HEK293 (cell line): ENCODE measurements at regions not wholly inside any gene's neighbourhood (a gene's known extent, or its start where the extent isn't known, plus 50 kb on each side); places are given as distances from the start of the nearest gene placed in this dataset.

Experiments used
- CTCF ChIA-PET: fragments of 350-600 bp; formaldehyde crosslinking; extraction: SDS; loops from one replicate; lab custom pipeline; 2021; ENCODE audit warnings: antibody characterized with exemption; lab: Yijun Ruan, JAX
- POLR2A ChIA-PET: fragments of 300-600 bp; formaldehyde crosslinking; extraction: SDS; loops from one replicate; lab custom pipeline; 2020; ENCODE audit warnings: antibody characterized with exemption, inconsistent platforms; lab: Yijun Ruan, JAX
- H3K27ac ChIP-seq: fragments of 200-500 bp; sonication (Bioruptor generic); 2 replicates; pipeline ENCODE4 v1.5.1; 2014; ENCODE audit warnings: low read depth, low read length, control low read depth, inconsistent platforms; ENCODE audit errors: extremely low read depth
- H3K36me3 ChIP-seq, 2 experiments: fragments of 200-500 bp in 1 of 2; sonication (Bioruptor generic) in 1 of 2; 1 replicate in 1 of 2; 2 replicates in 1 of 2; pipeline ENCODE4 v1.5.1; 2014 to 2017; ENCODE audit warnings: inconsistent platforms in 2 of 2, low read length in 2 of 2; ENCODE audit not compliant: control insufficient read depth in 2 of 2, insufficient read depth in 1 of 2
- H3K4me1 ChIP-seq: fragments of 200-500 bp; sonication (Bioruptor generic); 2 replicates; pipeline ENCODE4 v1.5.1; 2014; ENCODE audit warnings: mild to moderate bottlenecking, low read length, inconsistent platforms; ENCODE audit not compliant: control insufficient read depth, insufficient read depth
- H3K4me3 ChIP-seq: 2 replicates; pipeline ENCODE4 v1.5.1; 2011; ENCODE audit warnings: low read depth, mild to moderate bottlenecking, control low read depth, low read length, moderate library complexity
- H3K9me3 ChIP-seq: fragments of 200-500 bp; sonication (Bioruptor generic); 2 replicates; pipeline ENCODE4 v1.5.1; 2014; ENCODE audit warnings: low read depth, low read length, inconsistent platforms; ENCODE audit not compliant: control insufficient read depth, insufficient read depth
- EGR2 ChIP-seq: fragments of 450-650 bp; formaldehyde crosslinking; IDR thresholded peaks from 2 replicates; pipeline ENCODE4 v1.5.1; 2016; ENCODE audit warnings: low read depth, missing biosample characterization, missing genetic modification characterization
- HOXA7 ChIP-seq: sonication (generic); formaldehyde crosslinking; IDR thresholded peaks from 2 replicates; pipeline ENCODE4 v1.8.1; 2022; ENCODE audit warnings: missing genetic modification reagents, borderline replicate concordance
- OSR2 ChIP-seq: fragments of 450-650 bp; formaldehyde crosslinking; IDR thresholded peaks from 2 replicates; pipeline ENCODE4 v1.5.1; 2016; ENCODE audit warnings: missing biosample characterization, missing genetic modification characterization
- TRIM28 ChIP-seq: IDR thresholded peaks from 2 replicates; pipeline ENCODE4 v1.6.1; 2011; ENCODE audit warnings: low read length, control low read depth, borderline replicate concordance
- ZEB2 ChIP-seq: fragments of 450-650 bp; formaldehyde crosslinking; IDR thresholded peaks from 2 replicates; pipeline ENCODE4 v1.5.1; 2016; ENCODE audit warnings: missing biosample characterization, missing genetic modification characterization
- ZNF157 ChIP-seq: fragments of 450-650 bp; formaldehyde crosslinking; IDR thresholded peaks from 2 replicates; pipeline ENCODE4 v1.5.1; 2016; ENCODE audit warnings: missing biosample characterization, missing genetic modification characterization
- ZNF48 ChIP-seq: fragments of 450-650 bp; formaldehyde crosslinking; IDR thresholded peaks from 2 replicates; pipeline ENCODE4 v1.5.1; 2016; ENCODE audit warnings: missing biosample characterization, missing genetic modification characterization
- ZNF514 ChIP-seq: fragments of 450-650 bp; formaldehyde crosslinking; IDR thresholded peaks from 2 replicates; pipeline ENCODE4 v1.5.1; 2016; ENCODE audit warnings: missing biosample characterization, missing genetic modification characterization
- ZNF555 ChIP-seq: fragments of 450-650 bp; formaldehyde crosslinking; conservative IDR thresholded peaks from 2 replicates; pipeline ENCODE4 v1.5.1; 2017; ENCODE audit warnings: missing biosample characterization, mild to moderate bottlenecking, missing genetic modification characterization, inconsistent platforms
- ZNF561 ChIP-seq: fragments of 450-650 bp; IDR thresholded peaks from 2 replicates; pipeline ENCODE4 v1.5.1; 2018; ENCODE audit warnings: missing biosample characterization, missing genetic modification characterization, borderline replicate concordance
- ZNF768 ChIP-seq: fragments of 450-650 bp; formaldehyde crosslinking; IDR thresholded peaks from 2 replicates; pipeline ENCODE4 v1.5.1; 2018; ENCODE audit warnings: missing biosample characterization, mild to moderate bottlenecking, missing genetic modification characterization
- ZNF791 ChIP-seq: fragments of 450-650 bp; formaldehyde crosslinking; IDR thresholded peaks from 2 replicates; pipeline ENCODE4 v1.5.1; 2016; ENCODE audit warnings: missing biosample characterization, missing genetic modification characterization
- TF ChIP-seq, protein P1 (sequence below): fragments of 450-650 bp; formaldehyde crosslinking; IDR thresholded peaks from 2 replicates; pipeline ENCODE4 v1.5.1; 2016; ENCODE audit warnings: missing biosample characterization, missing genetic modification characterization
- TF ChIP-seq, protein P2 (sequence below): fragments of 450-650 bp; IDR thresholded peaks from 2 replicates; pipeline ENCODE4 v1.5.1; 2018; ENCODE audit warnings: missing biosample characterization, missing genetic modification characterization

DNA sequence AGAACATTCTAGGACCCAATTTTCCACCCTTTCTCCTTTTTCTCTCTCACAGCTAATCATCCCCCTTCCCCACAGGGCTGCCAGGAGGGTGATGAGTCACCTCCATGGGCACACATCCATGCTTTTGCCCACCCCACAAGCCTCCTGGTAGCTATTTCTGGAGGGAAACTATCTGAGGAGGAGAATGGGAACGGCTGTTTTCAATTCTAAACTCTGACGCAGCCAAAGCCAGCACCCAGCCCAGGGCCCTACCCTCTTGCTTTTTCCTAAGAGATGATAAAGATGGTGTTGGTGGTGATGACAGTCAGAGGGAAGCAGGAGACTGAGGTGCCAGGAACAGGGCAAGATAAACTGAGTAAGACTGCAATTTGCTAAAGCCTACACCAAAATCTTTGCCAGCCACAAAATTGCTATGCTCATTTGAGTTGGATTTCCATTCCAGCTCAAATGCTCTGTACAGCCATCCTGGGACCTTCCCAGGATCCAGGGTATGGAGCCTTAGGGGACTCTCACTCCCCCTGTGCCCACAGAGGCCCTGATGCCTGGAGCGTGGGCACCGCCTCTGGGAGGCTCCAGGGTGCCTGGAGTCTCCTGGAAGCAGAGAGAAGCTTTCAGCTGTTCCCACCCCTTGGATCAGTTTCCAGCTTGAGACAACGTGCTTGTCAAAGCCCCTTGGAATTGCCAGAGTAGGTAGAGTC lies 62.0 kb upstream of the FZD7 start (continued):
- TF ChIP-seq, protein P1, sequence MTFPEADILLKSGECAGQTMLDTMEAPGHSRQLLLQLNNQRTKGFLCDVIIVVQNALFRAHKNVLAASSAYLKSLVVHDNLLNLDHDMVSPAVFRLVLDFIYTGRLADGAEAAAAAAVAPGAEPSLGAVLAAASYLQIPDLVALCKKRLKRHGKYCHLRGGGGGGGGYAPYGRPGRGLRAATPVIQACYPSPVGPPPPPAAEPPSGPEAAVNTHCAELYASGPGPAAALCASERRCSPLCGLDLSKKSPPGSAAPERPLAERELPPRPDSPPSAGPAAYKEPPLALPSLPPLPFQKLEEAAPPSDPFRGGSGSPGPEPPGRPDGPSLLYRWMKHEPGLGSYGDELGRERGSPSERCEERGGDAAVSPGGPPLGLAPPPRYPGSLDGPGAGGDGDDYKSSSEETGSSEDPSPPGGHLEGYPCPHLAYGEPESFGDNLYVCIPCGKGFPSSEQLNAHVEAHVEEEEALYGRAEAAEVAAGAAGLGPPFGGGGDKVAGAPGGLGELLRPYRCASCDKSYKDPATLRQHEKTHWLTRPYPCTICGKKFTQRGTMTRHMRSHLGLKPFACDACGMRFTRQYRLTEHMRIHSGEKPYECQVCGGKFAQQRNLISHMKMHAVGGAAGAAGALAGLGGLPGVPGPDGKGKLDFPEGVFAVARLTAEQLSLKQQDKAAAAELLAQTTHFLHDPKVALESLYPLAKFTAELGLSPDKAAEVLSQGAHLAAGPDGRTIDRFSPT (tag by site-specific recombination): no peak
- no peak for TF ChIP-seq ZNF514 (tag by site-specific recombination)

DNA sequence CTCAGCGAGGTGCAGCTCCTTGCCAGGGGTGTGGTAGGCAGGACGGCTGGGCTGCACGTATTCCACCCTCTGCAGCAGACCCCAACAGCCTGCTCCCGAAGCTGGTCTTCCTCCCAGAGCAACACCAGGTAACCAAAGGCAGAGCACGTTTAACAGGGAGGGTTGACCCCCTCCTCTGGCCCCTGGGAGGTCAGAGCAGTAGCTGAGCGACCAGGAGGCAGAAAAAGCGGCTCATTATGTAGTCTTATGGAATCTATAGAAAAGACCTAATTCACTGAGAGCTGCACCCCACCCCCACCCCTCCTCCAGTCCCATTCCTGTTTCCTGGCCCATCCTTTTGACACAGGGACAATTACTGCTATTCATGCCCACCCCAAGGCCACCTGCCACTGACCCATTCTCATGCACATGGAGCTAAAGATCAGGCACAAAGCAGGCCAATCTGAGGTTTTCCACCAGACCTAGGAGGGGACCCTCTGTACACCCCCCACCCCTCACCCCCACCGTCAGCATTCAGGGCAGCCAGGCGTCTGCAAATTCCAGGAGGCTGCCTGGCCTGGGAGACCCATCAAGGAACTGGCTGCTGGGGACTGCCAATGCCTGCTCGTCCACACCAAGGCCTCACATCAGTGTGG lies 60.9 kb upstream of the FZD7 start:
- no peak for TF ChIP-seq ZNF157 (tag by site-specific recombination)
- no peak for TF ChIP-seq ZEB2
- TF ChIP-seq ZNF555 (tag by site-specific recombination): no peak
- no peak for TF ChIP-seq ZNF791
- no peak for TF ChIP-seq ZNF561
- no peak for TF ChIP-seq HOXA7 (CRISPR knock-in tag)
- TF ChIP-seq TRIM28: no peak
- TF ChIP-seq EGR2 (tag by site-specific recombination): no peak
- TF ChIP-seq ZNF768 (tag by site-specific recombination): no peak
- TF ChIP-seq OSR2 (tag by site-specific recombination): no peak
- TF ChIP-seq, protein P2, sequence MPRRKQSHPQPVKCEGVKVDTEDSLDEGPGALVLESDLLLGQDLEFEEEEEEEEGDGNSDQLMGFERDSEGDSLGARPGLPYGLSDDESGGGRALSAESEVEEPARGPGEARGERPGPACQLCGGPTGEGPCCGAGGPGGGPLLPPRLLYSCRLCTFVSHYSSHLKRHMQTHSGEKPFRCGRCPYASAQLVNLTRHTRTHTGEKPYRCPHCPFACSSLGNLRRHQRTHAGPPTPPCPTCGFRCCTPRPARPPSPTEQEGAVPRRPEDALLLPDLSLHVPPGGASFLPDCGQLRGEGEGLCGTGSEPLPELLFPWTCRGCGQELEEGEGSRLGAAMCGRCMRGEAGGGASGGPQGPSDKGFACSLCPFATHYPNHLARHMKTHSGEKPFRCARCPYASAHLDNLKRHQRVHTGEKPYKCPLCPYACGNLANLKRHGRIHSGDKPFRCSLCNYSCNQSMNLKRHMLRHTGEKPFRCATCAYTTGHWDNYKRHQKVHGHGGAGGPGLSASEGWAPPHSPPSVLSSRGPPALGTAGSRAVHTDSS (tag by site-specific recombination): no peak
- H3K27ac ChIP-seq: no peak overlapping the region
- CTCF ChIA-PET: interaction anchor here (0.9 to 2.0 kb wide), 2 partner anchors 8 to 112 kb away, joined by 3 to 9 read pairs; no protein-coding TSS in a partner anchor
- no peak overlapping the region for H3K4me3 ChIP-seq
- no peaks in the 10 kb centered on the region for H3K36me3 ChIP-seq
- H3K4me1 ChIP-seq: no peaks in the 10 kb centered on the region
- POLR2A ChIA-PET: no interaction called here
- H3K9me3 ChIP-seq: no peaks in the 10 kb centered on the region

DNA sequence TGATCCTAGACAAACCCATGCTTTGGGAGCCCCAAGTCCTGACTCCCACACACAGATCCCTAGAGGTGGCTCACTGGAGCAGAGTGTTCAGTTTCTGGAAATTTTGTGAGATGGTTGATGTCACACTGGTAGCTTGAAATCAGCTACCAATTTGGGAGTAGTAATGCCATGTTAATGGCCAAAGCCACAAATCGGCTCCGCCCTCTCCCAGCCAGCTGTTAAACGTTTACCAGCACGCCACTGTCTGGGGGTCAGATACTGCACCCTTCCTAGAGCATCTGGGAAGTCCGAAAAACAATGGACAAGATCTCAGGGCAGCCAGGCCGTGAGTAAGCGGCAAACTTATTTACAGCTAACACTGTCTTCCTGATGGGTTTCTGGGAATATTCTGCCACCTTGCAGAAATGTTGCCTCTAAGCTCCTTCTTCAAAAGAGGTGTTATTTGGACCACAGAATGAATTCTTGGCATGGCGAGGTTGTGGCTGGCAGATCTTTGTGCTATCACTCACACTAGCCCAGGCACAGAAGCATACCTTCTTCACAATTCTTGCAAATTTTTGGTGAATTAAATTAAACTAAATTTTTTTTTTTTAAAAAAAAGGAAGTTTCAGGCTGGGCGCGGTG lies 60.2 kb upstream of the FZD7 start:
- no peak overlapping the region for H3K4me3 ChIP-seq
- ChIA-PET POLR2A (no interaction called here), CTCF (interaction anchor here (0.9 to 2.0 kb wide), 2 partner anchors 9 to 113 kb away, joined by 3 to 9 read pairs; no protein-coding TSS in a partner anchor)
- H3K27ac ChIP-seq: no peak overlapping the region
- H3K36me3 ChIP-seq: no peaks in the 10 kb centered on the region
- H3K9me3 ChIP-seq: no peaks in the 10 kb centered on the region
- H3K4me1 ChIP-seq: no peaks in the 10 kb centered on the region
- no peak for TF ChIP-seq ZNF48
